ENCODE measurements at regions not wholly inside any gene's neighbourhood (a gene's known extent, or its start where the extent isn't known, plus 50 kb on each side); places are given as distances from the start of the nearest gene placed in this dataset.
A peak's percentile ranks its signal among the peaks of the same experiment; 100 is the strongest.
"Not testable (repeated sequence)": the region's sequence is repeated elsewhere in the genome, so short reads cannot be mapped to it uniquely, and the experiment has no call there.

GRCh38 chr21:25155020-25155419 is 452.3 kb downstream of the MRPL39 start:
- not testable (repeated sequence) for DNase-seq (ENCODE audit: low spot score)

GRCh38 chr21:25149022-25149421 is 458.3 kb downstream of the MRPL39 start:
- DNase-seq (ENCODE audit: low spot score): no peak

GRCh38 chr21:25139414-25139813 is 467.9 kb downstream of the MRPL39 start:
- no peak for DNase-seq (ENCODE audit: low spot score)

GRCh38 chr21:25133939-25134338 is 473.3 kb downstream of the MRPL39 start:
- DNase-seq (ENCODE audit: low spot score): no peak

GRCh38 chr21:25127811-25128210 is 479.5 kb downstream of the MRPL39 start:
- DNase-seq (ENCODE audit: low spot score): no peak

- no peak for DNase-seq (ENCODE audit: low spot score)
Measured at GRCh38 chr21:25127007-25127406, 480.3 kb downstream of the MRPL39 start.

- no peak for DNase-seq (ENCODE audit: low spot score)
Measured at GRCh38 chr21:25126564-25126963, 480.7 kb downstream of the MRPL39 start.

GRCh38 chr21:25118648-25119047 is 488.6 kb downstream of the MRPL39 start:
- DNase-seq (ENCODE audit: low spot score): no peak

- DNase-seq (ENCODE audit: low spot score): no peak
Measured at GRCh38 chr21:25115021-25115420, 492.3 kb downstream of the MRPL39 start.

GRCh38 chr21:25107708-25108107 is 499.6 kb downstream of the MRPL39 start:
- DNase-seq (ENCODE audit: low spot score): no peak

GRCh38 chr21:25103500-25104207 is 503.6 kb downstream of the MRPL39 start:
- no peak for DNase-seq (ENCODE audit: low spot score)

GRCh38 chr21:25097648-25098047 is 509.6 kb downstream of the MRPL39 start:
- no peak for DNase-seq (ENCODE audit: low spot score)

- no peak for DNase-seq (ENCODE audit: low spot score)
Measured at GRCh38 chr21:25094695-25095094, 512.6 kb downstream of the MRPL39 start.

- no peak for DNase-seq (ENCODE audit: low spot score)
Measured at GRCh38 chr21:25092441-25093011, 514.8 kb downstream of the MRPL39 start.

GRCh38 chr21:25081096-25081495 is 526.2 kb downstream of the MRPL39 start:
- no peak for DNase-seq (ENCODE audit: low spot score)

- no peak for DNase-seq (ENCODE audit: low spot score)
Measured at GRCh38 chr21:25080661-25081060, 526.6 kb downstream of the MRPL39 start.

GRCh38 chr21:25080141-25080540 is 527.1 kb downstream of the MRPL39 start:
- no peak for DNase-seq (ENCODE audit: low spot score)

GRCh38 chr21:25079053-25079452 is 528.2 kb downstream of the MRPL39 start:
- no peak for DNase-seq (ENCODE audit: low spot score)

GRCh38 chr21:25062061-25062460 is 545.2 kb downstream of the MRPL39 start:
- DNase-seq (ENCODE audit: low spot score): no peak

GRCh38 chr21:25054689-25055088 is 552.6 kb downstream of the MRPL39 start:
- no peak for DNase-seq (ENCODE audit: low spot score)

GRCh38 chr21:25039461-25040380 is 567.6 kb downstream of the MRPL39 start:
- DNase-seq (ENCODE audit: low spot score): peak; percentile 12

- DNase-seq (ENCODE audit: low spot score): no peak
Measured at GRCh38 chr21:25036775-25037174, 570.5 kb downstream of the MRPL39 start.
